CD4-positive, alpha-beta memory T cell (primary cell): ENCODE measurements at regions not wholly inside any gene's neighbourhood (a gene's known extent, or its start where the extent isn't known, plus 50 kb on each side); places are given as distances from the start of the nearest gene placed in this dataset.

Source experiments
- CTCF ChIA-PET: fragments of 350-600 bp; sonication (Branson Sonifier 250); formaldehyde crosslinking; loops from one replicate; lab custom pipeline; 2021; ENCODE audit warnings: inconsistent platforms; ENCODE audit not compliant: partially characterized antibody; lab: Charles Lee
- POLR2A ChIA-PET: fragments of 350-600 bp; sonication (Branson Sonifier 250); formaldehyde crosslinking; loops from one replicate; lab custom pipeline; 2021; ENCODE audit not compliant: partially characterized antibody; lab: Charles Lee
- DNase-seq, 5 donors: peaks; one replicate each; pipeline versions ENCODE4 v3.0.0 to v3.0.0-alpha.2; 2020 to 2022; ENCODE audit warnings: mixed read lengths in 1 of 5
- H3K27ac ChIP-seq: one replicate; pipeline ENCODE4 v1.7.0; 2013; ENCODE audit warnings: low read depth, low read length
- H3K27me3 ChIP-seq: 2 replicates; pipeline ENCODE4 v1.7.0; 2013; ENCODE audit warnings: mild to moderate bottlenecking, low read length, moderate library complexity; ENCODE audit not compliant: insufficient read depth
- H3K36me3 ChIP-seq: 2 replicates; pipeline ENCODE4 v1.7.0; 2013; ENCODE audit warnings: mild to moderate bottlenecking, low read length, moderate library complexity; ENCODE audit not compliant: insufficient read depth
- H3K4me1 ChIP-seq: 2 replicates; pipeline ENCODE4 v1.7.0; 2013; ENCODE audit warnings: mild to moderate bottlenecking, low read length, moderate library complexity; ENCODE audit not compliant: insufficient read depth
- H3K4me3 ChIP-seq, 2 donors: one replicate each; pipeline ENCODE4 v1.7.0; 2013; ENCODE audit warnings: low read length in 2 of 2, mild to moderate bottlenecking in 1 of 2
- H3K9me3 ChIP-seq, 2 donors: one replicate each; pipeline ENCODE4 v1.7.0; 2013; ENCODE audit warnings: low read length in 2 of 2, control low read depth in 1 of 2; ENCODE audit not compliant: control insufficient read depth in 1 of 2
- H3K27ac Mint-ChIP-seq, 7 donors: one replicate each; pipeline ENCODE4 v1.8.0; 2020 to 2021; ENCODE audit warnings: mixed read lengths in 7 of 7, mild to moderate bottlenecking in 6 of 7, inconsistent platforms in 3 of 7, moderate library complexity in 3 of 7
- H3K27me3 Mint-ChIP-seq, 2 donors: one replicate each; pipeline ENCODE4 v1.8.0; 2020 to 2021; ENCODE audit warnings: mixed read lengths in 2 of 2
- H3K36me3 Mint-ChIP-seq, 2 donors: one replicate each; pipeline ENCODE4 v1.8.0; 2020 to 2021; ENCODE audit warnings: mixed read lengths in 2 of 2, inconsistent platforms in 1 of 2, mild to moderate bottlenecking in 1 of 2
- H3K4me1 Mint-ChIP-seq, 4 donors: one replicate each; pipeline ENCODE4 v1.8.0; 2020 to 2021; ENCODE audit warnings: mixed read lengths in 4 of 4, mild to moderate bottlenecking in 1 of 4
- H3K4me3 Mint-ChIP-seq, 8 donors: one replicate each; pipeline ENCODE4 v1.8.0; 2020 to 2021; ENCODE audit warnings: mixed read lengths in 8 of 8, mild to moderate bottlenecking in 7 of 8, moderate library complexity in 6 of 8, inconsistent platforms in 3 of 8
- H3K9me3 Mint-ChIP-seq, 8 donors: one replicate each; pipeline ENCODE4 v1.8.0; 2020 to 2021; ENCODE audit warnings: mixed read lengths in 8 of 8, mild to moderate bottlenecking in 5 of 8, inconsistent platforms in 3 of 8, moderate library complexity in 1 of 8
- intact Hi-C: fragments of 100-400 bp; cut with micrococcal nuclease; formaldehyde crosslinking; loops from one replicate; pipeline ENCODE4 v1.15.1; 2023

- Mint-ChIP-seq H3K4me3 (peak overlapping the region; percentile 69 to 89 (median 78)), H3K36me3 (no peaks in the 10 kb centered on the region), H3K4me1 (peaks cover 26 to 60% (median 41%) of the 10 kb centered on the region in 4 donors), H3K9me3 (peaks cover 0 to 9% (median 4%) of the 10 kb centered on the region in 8 donors), H3K27me3 (peaks cover 59 to 66% of the 10 kb centered on the region in 2 donors), H3K27ac (no peak overlapping the region)
- peak overlapping the region in 1 of 2 donors; percentile 32 for H3K4me3 ChIP-seq
- H3K4me1 ChIP-seq, result peaks cover 15% of the 10 kb centered on the region
- H3K9me3 ChIP-seq, result no peaks in the 10 kb centered on the region
- no peaks in the 10 kb centered on the region for H3K36me3 ChIP-seq
- peaks cover 60% of the 10 kb centered on the region for H3K27me3 ChIP-seq
- intact Hi-C loops, result no loop called here
- no peak for DNase-seq
- ChIA-PET POLR2A (no interaction called here), CTCF (no interaction called here)
- H3K27ac ChIP-seq, result no peak overlapping the region
Observed at GRCh38 chr11:43579919-43580276, 100.6 kb upstream of the HSD17B12 start.

GRCh38 chr11:43580735-43581369, 99.7 kb upstream of the HSD17B12 start:
- CTCF ChIA-PET, result no interaction called here
- no peaks in the 10 kb centered on the region for H3K36me3 Mint-ChIP-seq
- intact Hi-C loops, result no loop called here
- H3K27ac ChIP-seq, result no peak overlapping the region
- POLR2A ChIA-PET, result no interaction called here
- peaks cover 0 to 8% (median 4%) of the 10 kb centered on the region in 8 donors for H3K9me3 Mint-ChIP-seq
- H3K4me3 ChIP-seq, result no peak overlapping the region
- H3K36me3 ChIP-seq, result no peaks in the 10 kb centered on the region
- peaks cover 51% of the 10 kb centered on the region for H3K27me3 ChIP-seq
- DNase-seq, result no peak
- peaks cover 60 to 65% of the 10 kb centered on the region in 2 donors for H3K27me3 Mint-ChIP-seq
- H3K4me1 ChIP-seq, result peaks cover 15% of the 10 kb centered on the region
- peak overlapping the region; percentile 33 to 89 (median 78) for H3K4me3 Mint-ChIP-seq
- H3K4me1 Mint-ChIP-seq, result peaks cover 23 to 53% (median 38%) of the 10 kb centered on the region in 4 donors
- no peak overlapping the region for H3K27ac Mint-ChIP-seq
- H3K9me3 ChIP-seq, result no peaks in the 10 kb centered on the region

GRCh38 chr11:43581370-43582023, 99.0 kb upstream of the HSD17B12 start:
- H3K4me3 ChIP-seq, result no peak overlapping the region
- H3K36me3 Mint-ChIP-seq, result no peaks in the 10 kb centered on the region
- CTCF ChIA-PET, result no interaction called here
- H3K27ac Mint-ChIP-seq, result no peak overlapping the region
- H3K27me3 ChIP-seq, result peaks cover 44% of the 10 kb centered on the region
- H3K36me3 ChIP-seq, result no peaks in the 10 kb centered on the region
- H3K4me3 Mint-ChIP-seq, result peak overlapping the region in 6 of 8 donors; percentile 70 to 89 (median 82)
- H3K27ac ChIP-seq, result no peak overlapping the region
- peaks cover 0 to 4% (median 2%) of the 10 kb centered on the region in 8 donors for H3K9me3 Mint-ChIP-seq
- intact Hi-C loops, result no loop called here
- POLR2A ChIA-PET, result no interaction called here
- H3K4me1 Mint-ChIP-seq, result peaks cover 20 to 48% (median 35%) of the 10 kb centered on the region in 4 donors
- H3K9me3 ChIP-seq, result no peaks in the 10 kb centered on the region
- no peak for DNase-seq
- H3K27me3 Mint-ChIP-seq, result peaks cover 59 to 64% of the 10 kb centered on the region in 2 donors
- peaks cover 15% of the 10 kb centered on the region for H3K4me1 ChIP-seq

DNA sequence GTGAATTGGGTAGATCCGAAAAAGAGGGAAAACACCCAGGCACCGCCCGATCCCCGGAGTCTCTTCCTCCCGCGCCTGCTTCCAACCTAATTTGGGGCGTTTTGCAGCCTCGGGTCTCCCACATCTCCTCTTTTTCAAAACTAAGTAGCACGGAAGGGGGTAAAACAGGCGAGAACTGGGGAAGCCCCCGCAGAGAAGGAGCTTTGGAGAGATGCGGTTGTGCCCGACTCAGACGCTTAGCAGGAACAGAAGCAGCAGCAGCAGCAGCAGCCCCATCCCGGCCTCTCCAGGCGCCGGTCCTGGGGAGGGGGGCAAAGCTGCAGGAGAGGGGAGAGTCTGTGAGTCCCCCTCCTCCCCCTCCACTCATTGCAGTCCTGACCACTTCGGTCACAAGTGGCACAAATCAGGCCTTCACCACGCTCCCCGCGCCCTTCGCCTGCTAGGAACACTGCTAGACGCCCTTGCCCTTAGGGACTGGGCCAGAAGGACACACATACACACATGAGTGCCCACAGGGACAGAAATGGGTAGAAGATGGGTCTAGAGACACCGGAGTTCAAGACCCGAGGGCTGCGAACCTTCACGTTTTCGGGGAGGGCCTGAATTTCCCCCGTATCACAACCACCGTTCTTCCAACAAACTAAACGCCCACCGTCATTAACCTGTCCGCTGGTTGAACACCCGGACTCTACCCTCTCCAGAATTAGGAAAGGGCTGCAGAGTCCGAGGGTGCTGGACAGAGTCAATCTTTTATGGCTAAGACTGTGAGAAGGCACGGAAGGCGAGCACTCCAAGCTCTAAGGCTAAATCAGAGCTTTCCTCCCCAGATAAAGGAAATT, 98.3 kb upstream of the HSD17B12 start:
- H3K9me3 ChIP-seq, result no peaks in the 10 kb centered on the region
- intact Hi-C loops, result no loop called here
- peaks cover 38% of the 10 kb centered on the region for H3K27me3 ChIP-seq
- POLR2A ChIA-PET, result no interaction called here
- no peaks in the 10 kb centered on the region for H3K36me3 Mint-ChIP-seq
- H3K36me3 ChIP-seq, result no peaks in the 10 kb centered on the region
- H3K4me1 Mint-ChIP-seq, result peaks cover 18 to 41% (median 32%) of the 10 kb centered on the region in 4 donors
- H3K9me3 Mint-ChIP-seq, result peaks cover 0 to 4% (median under 1%) of the 10 kb centered on the region in 8 donors
- no peak overlapping the region for H3K4me3 ChIP-seq
- DNase-seq, result no peak
- H3K4me3 Mint-ChIP-seq, result peak overlapping the region in 7 of 8 donors; percentile 33 to 80 (median 68)
- H3K27ac Mint-ChIP-seq, result no peak overlapping the region
- peaks cover 15% of the 10 kb centered on the region for H3K4me1 ChIP-seq
- H3K27ac ChIP-seq, result no peak overlapping the region
- CTCF ChIA-PET, result interaction anchor here (1.6 kb wide), 1 partner anchor 8 kb away, joined by 6 read pairs; no protein-coding TSS in a partner anchor
- peaks cover 56 to 60% of the 10 kb centered on the region in 2 donors for H3K27me3 Mint-ChIP-seq

DNA sequence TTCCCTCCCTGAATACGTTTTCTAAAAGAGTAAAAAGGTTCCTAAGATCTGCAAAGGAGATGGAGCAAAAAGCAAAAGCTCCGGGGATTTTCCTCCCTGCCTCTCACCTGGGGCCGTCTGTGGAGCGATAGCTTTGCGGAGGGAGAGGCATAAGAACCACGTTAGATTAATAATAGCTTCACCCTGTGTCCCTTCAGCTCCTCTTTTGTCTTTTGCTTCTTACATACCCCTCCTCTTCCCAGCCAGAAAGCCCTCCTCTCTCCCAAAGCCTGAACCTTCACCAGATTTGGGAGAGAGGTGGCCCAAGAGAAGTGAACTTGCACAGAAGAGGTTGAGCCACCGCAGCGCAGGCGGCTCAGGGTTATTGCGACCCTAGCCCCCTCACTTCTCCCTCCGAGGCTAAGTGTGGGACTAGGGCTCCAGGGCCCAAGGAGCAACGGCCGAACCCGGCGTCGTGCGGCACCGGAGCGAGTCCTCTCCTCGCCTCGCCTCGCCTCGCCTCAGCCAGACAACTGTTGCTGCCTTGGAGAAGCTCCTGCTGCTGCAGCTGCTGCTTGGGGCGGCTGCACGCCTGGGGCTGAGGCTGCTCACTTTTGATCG, 97.6 kb upstream of the HSD17B12 start:
- ChIA-PET CTCF (interaction anchor here (1.6 kb wide), 1 partner anchor 9 kb away, joined by 6 read pairs; no protein-coding TSS in a partner anchor), POLR2A (no interaction called here)
- peaks cover 0 to 4% (median 0%) of the 10 kb centered on the region in 8 donors for H3K9me3 Mint-ChIP-seq
- H3K36me3 Mint-ChIP-seq, result no peaks in the 10 kb centered on the region
- no peaks in the 10 kb centered on the region for H3K9me3 ChIP-seq
- peaks cover 15% of the 10 kb centered on the region for H3K4me1 ChIP-seq
- H3K4me1 Mint-ChIP-seq, result peaks cover 13 to 37% (median 28%) of the 10 kb centered on the region in 4 donors
- peak overlapping the region in 1 of 8 donors; percentile 69 for H3K4me3 Mint-ChIP-seq
- intact Hi-C loops, result no loop called here
- H3K4me3 ChIP-seq, result no peak overlapping the region
- H3K27ac ChIP-seq, result no peak overlapping the region
- H3K27ac Mint-ChIP-seq, result no peak overlapping the region
- H3K36me3 ChIP-seq, result no peaks in the 10 kb centered on the region
- H3K27me3 Mint-ChIP-seq, result peaks cover 50 to 56% of the 10 kb centered on the region in 2 donors
- no peak for DNase-seq
- H3K27me3 ChIP-seq, result peaks cover 38% of the 10 kb centered on the region

DNA sequence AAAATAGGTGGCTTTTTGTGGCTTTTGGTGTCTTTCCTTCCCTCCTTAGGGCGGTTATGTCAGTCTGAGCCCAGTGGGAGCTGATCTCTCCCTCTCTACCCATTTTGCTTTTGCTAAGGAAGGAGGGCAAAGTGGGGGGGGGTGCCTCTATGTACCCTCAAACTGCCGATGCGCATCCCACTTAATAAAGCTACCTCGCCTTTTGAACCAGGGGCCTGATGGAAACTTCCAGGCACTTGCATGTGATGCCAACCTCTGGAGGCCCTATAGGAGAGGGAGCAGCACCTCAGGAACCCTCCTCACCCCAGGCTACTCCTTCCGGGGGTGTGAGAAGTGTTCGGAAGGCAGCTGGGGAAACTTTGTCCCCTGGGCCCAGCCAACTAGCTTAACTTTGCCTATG, 97.0 kb upstream of the HSD17B12 start:
- intact Hi-C loops, result no loop called here
- peaks cover 35% of the 10 kb centered on the region for H3K27me3 ChIP-seq
- Mint-ChIP-seq H3K4me1 (peaks cover 13 to 31% (median 26%) of the 10 kb centered on the region in 4 donors), H3K27me3 (peaks cover 46 to 51% of the 10 kb centered on the region in 2 donors), H3K9me3 (peaks cover 0 to 4% (median 0%) of the 10 kb centered on the region in 8 donors), H3K4me3 (no peak overlapping the region), H3K27ac (no peak overlapping the region), H3K36me3 (no peaks in the 10 kb centered on the region)
- no peaks in the 10 kb centered on the region for H3K9me3 ChIP-seq
- H3K36me3 ChIP-seq, result no peaks in the 10 kb centered on the region
- ChIA-PET POLR2A (no interaction called here), CTCF (interaction anchor here (1.6 kb wide), 1 partner anchor 10 kb away, joined by 6 read pairs; no protein-coding TSS in a partner anchor)
- no peak overlapping the region for H3K27ac ChIP-seq
- no peak for DNase-seq
- no peak overlapping the region for H3K4me3 ChIP-seq
- peaks cover 15% of the 10 kb centered on the region for H3K4me1 ChIP-seq
